PC-9 (cell line): ENCODE measurements at regions not wholly inside any gene's neighbourhood (a gene's known extent, or its start where the extent isn't known, plus 50 kb on each side); places are given as distances from the start of the nearest gene placed in this dataset.

Source experiments
- BruUV-seq: library from RNA; stranded (reverse); fragments of 400-500 nt; replicated peaks from 2 replicates; lab custom pipeline; 2021; lab: Mats Ljungman, UMichigan
- CTCF ChIA-PET: fragments of 300-600 bp; sonication (Branson Sonifier 250); formaldehyde crosslinking; loops from one replicate; lab custom pipeline; 2022; ENCODE audit warnings: antibody characterized with exemption; lab: Charles Lee
- POLR2A ChIA-PET: fragments of 300-600 bp; sonication (Branson Sonifier 250); formaldehyde crosslinking; loops from one replicate; lab custom pipeline; 2022; ENCODE audit warnings: antibody characterized with exemption; ENCODE audit not compliant: unreplicated experiment; lab: Charles Lee
- DNase-seq, 2 experiments: peaks; one replicate each; pipeline versions ENCODE4 v3.0.0 to v3.0.0-alpha.2; 2015 to 2022; ENCODE audit warnings: mixed read lengths in 1 of 2
- H2AFZ ChIP-seq: fragments of 200-600 bp; sonication (generic); 2 replicates; pipeline ENCODE4 v1.8.1; 2017; ENCODE audit warnings: antibody characterized with exemption
- H3F3A ChIP-seq: fragments of 200-600 bp; sonication (generic); 2 replicates; pipeline ENCODE4 v1.8.1; 2017; ENCODE audit warnings: antibody characterized with exemption, mild to moderate bottlenecking, low read depth; ENCODE audit not compliant: insufficient read depth
- H3K27ac ChIP-seq: fragments of 200-600 bp; sonication (generic); 2 replicates; pipeline ENCODE4 v1.6.1; 2016; ENCODE audit warnings: mixed run types
- H3K27me3 ChIP-seq: fragments of 200-600 bp; sonication (generic); 2 replicates; pipeline ENCODE4 v1.6.1; 2016; ENCODE audit warnings: low read depth, mixed run types; ENCODE audit not compliant: insufficient read depth
- H3K36me3 ChIP-seq: fragments of 200-600 bp; sonication (generic); 2 replicates; pipeline ENCODE4 v1.6.1; 2016; ENCODE audit warnings: low read depth, mixed run types
- H3K4me1 ChIP-seq: fragments of 200-600 bp; sonication (generic); replicated peaks from 2 replicates; pipeline ENCODE4 v1.6.1; 2016; ENCODE audit warnings: mixed run types; ENCODE audit not compliant: insufficient read depth
- H3K4me2 ChIP-seq: fragments of 200-600 bp; sonication (generic); 2 replicates; pipeline ENCODE4 v1.6.1; 2017; ENCODE audit warnings: mixed run types
- H3K4me3 ChIP-seq: fragments of 200-600 bp; sonication (generic); 2 replicates; pipeline ENCODE4 v1.6.1; 2016; ENCODE audit warnings: mixed run types
- H3K79me2 ChIP-seq: fragments of 200-600 bp; sonication (generic); 2 replicates; pipeline ENCODE4 v1.6.1; 2017; ENCODE audit warnings: low read depth, mixed run types
- H3K9me2 ChIP-seq: fragments of 200-600 bp; sonication (generic); 2 replicates; pipeline ENCODE4 v1.8.1; 2017; ENCODE audit warnings: mild to moderate bottlenecking; ENCODE audit not compliant: insufficient read depth
- H3K9me3 ChIP-seq: fragments of 200-600 bp; sonication (generic); 2 replicates; pipeline ENCODE4 v1.8.1; 2016; ENCODE audit warnings: low read depth; ENCODE audit not compliant: insufficient read depth
- H4K20me1 ChIP-seq: fragments of 200-600 bp; sonication (generic); 2 replicates; pipeline ENCODE4 v1.8.1; 2017; ENCODE audit not compliant: insufficient read depth
- CTCF ChIP-seq: fragments of 200-600 bp; sonication (generic); conservative IDR thresholded peaks from 2 replicates; pipeline ENCODE4 v1.6.1; 2017; ENCODE audit warnings: mixed run types, antibody characterized with exemption, mild to moderate bottlenecking, moderate library complexity
- EZH2 ChIP-seq: fragments of 200-600 bp; sonication (generic); IDR thresholded peaks from 2 replicates; pipeline ENCODE4 v1.8.0; 2017; ENCODE audit warnings: antibody characterized with exemption, low read depth
- intact Hi-C: fragments of 100-400 bp; cut with micrococcal nuclease; formaldehyde crosslinking; loops from one replicate; pipeline ENCODE4 v1.10.0; 2022; ENCODE audit not compliant: unreplicated experiment

GRCh38 chr4:147175460-147176025, 229.9 kb upstream of the TTC29 start:
- Histone ChIP-seq H3K27ac (no peak overlapping the region), H3K27me3 (no peaks in the 10 kb centered on the region), H3F3A (no peaks in the 10 kb centered on the region), H3K4me2 (no peak overlapping the region), H3K79me2 (no peaks in the 10 kb centered on the region), H3K36me3 (no peaks in the 10 kb centered on the region), H4K20me1 (no peaks in the 10 kb centered on the region), H3K9me2 (no peaks in the 10 kb centered on the region), H3K9me3 (no peaks in the 10 kb centered on the region), H3K4me3 (no peak overlapping the region), H3K4me1 (no peaks in the 10 kb centered on the region), H2AFZ (0 out of 2 replicates have a peak overlapping the region, but pooled peaks have one; percentile 43)
- intact Hi-C loops, result no loop called here
- ChIA-PET CTCF (no interaction called here), POLR2A (no interaction called here)
- TF ChIP-seq EZH2 (no peak), CTCF (no peak)
- no peak for DNase-seq
- no TSS peak for BruUV-seq

GRCh38 chr4:147182041-147182440, 236.4 kb upstream of the TTC29 start:
- intact Hi-C loops, result no loop called here
- no peaks in the 10 kb centered on the region for H3F3A ChIP-seq
- H3K4me2 ChIP-seq, result 0 out of 2 replicates have a peak overlapping the region, but pooled peaks have one; percentile 9
- no peaks in the 10 kb centered on the region for H4K20me1 ChIP-seq
- H2AFZ ChIP-seq, result no peak overlapping the region
- H3K36me3 ChIP-seq, result no peaks in the 10 kb centered on the region
- no TSS peak for BruUV-seq
- no peak for DNase-seq
- no peak overlapping the region for H3K4me3 ChIP-seq
- H3K9me3 ChIP-seq, result no peaks in the 10 kb centered on the region
- no peaks in the 10 kb centered on the region for H3K9me2 ChIP-seq
- TF ChIP-seq EZH2, result no peak
- no peak for TF ChIP-seq CTCF
- no peaks in the 10 kb centered on the region for H3K27me3 ChIP-seq
- CTCF ChIA-PET, result no interaction called here
- H3K27ac ChIP-seq, result no peak overlapping the region
- POLR2A ChIA-PET, result no interaction called here
- H3K4me1 ChIP-seq, result no peaks in the 10 kb centered on the region
- H3K79me2 ChIP-seq, result no peaks in the 10 kb centered on the region

GRCh38 chr4:147192679-147193078, 247.0 kb upstream of the TTC29 start:
- Histone ChIP-seq H3K9me3 (no peaks in the 10 kb centered on the region), H3F3A (no peaks in the 10 kb centered on the region), H3K4me1 (no peaks in the 10 kb centered on the region), H2AFZ (no peak overlapping the region), H3K36me3 (no peaks in the 10 kb centered on the region), H3K79me2 (no peaks in the 10 kb centered on the region), H3K4me3 (no peak overlapping the region), H3K4me2 (no peak overlapping the region), H4K20me1 (no peaks in the 10 kb centered on the region), H3K27me3 (no peaks in the 10 kb centered on the region), H3K27ac (no peak overlapping the region), H3K9me2 (no peaks in the 10 kb centered on the region)
- TF ChIP-seq EZH2 (no peak), CTCF (no peak)
- CTCF ChIA-PET, result no interaction called here
- POLR2A ChIA-PET, result no interaction called here
- intact Hi-C loops, result no loop called here
- BruUV-seq, result no TSS peak
- no peak for DNase-seq
